ENCODE measurements at regions not wholly inside any gene's neighbourhood (a gene's known extent, or its start where the extent isn't known, plus 50 kb on each side); places are given as distances from the start of the nearest gene placed in this dataset.

- no peak for DNase-seq (ENCODE audit: low spot score)
Measured at GRCh38 chr1:229027622-229028182, 243.2 kb upstream of the RAB4A start.

- no peak for DNase-seq (ENCODE audit: low spot score)
Measured at GRCh38 chr1:229028544-229028943, 242.4 kb upstream of the RAB4A start.

GRCh38 chr1:229028987-229029878, 241.7 kb upstream of the RAB4A start:
- no peak for DNase-seq (ENCODE audit: low spot score)

- DNase-seq (ENCODE audit: low spot score) = no peak
Measured at GRCh38 chr1:229029879-229030235, 241.1 kb upstream of the RAB4A start.

GRCh38 chr1:229030630-229031029, 240.3 kb upstream of the RAB4A start:
- no peak for DNase-seq (ENCODE audit: low spot score)

- DNase-seq (ENCODE audit: low spot score) = no peak
Measured at GRCh38 chr1:229031061-229031460, 239.8 kb upstream of the RAB4A start.

GRCh38 chr1:229031481-229032341, 239.2 kb upstream of the RAB4A start:
- DNase-seq (ENCODE audit: low spot score) = no peak

GRCh38 chr1:229032375-229032774, 238.5 kb upstream of the RAB4A start:
- no peak for DNase-seq (ENCODE audit: low spot score)

- DNase-seq (ENCODE audit: low spot score) = no peak
Measured at GRCh38 chr1:229033480-229033879, 237.4 kb upstream of the RAB4A start.

GRCh38 chr1:229034342-229034741, 236.6 kb upstream of the RAB4A start:
- no peak for DNase-seq (ENCODE audit: low spot score)

GRCh38 chr1:229035054-229035747, 235.7 kb upstream of the RAB4A start:
- DNase-seq (ENCODE audit: low spot score) = no peak

- no peak for DNase-seq (ENCODE audit: low spot score)
Measured at GRCh38 chr1:229035748-229036082, 235.2 kb upstream of the RAB4A start.

GRCh38 chr1:229037806-229038405, 233.0 kb upstream of the RAB4A start:
- no peak for DNase-seq (ENCODE audit: low spot score)

GRCh38 chr1:229040630-229041358, 230.1 kb upstream of the RAB4A start:
- DNase-seq (ENCODE audit: low spot score) = no peak

- DNase-seq (ENCODE audit: low spot score) = no peak
Measured at GRCh38 chr1:229041946-229042345, 229.0 kb upstream of the RAB4A start.

GRCh38 chr1:229042482-229042881, 228.4 kb upstream of the RAB4A start:
- no peak for DNase-seq (ENCODE audit: low spot score)

- DNase-seq (ENCODE audit: low spot score) = no peak
Measured at GRCh38 chr1:229043115-229043514, 227.8 kb upstream of the RAB4A start.

- no peak for DNase-seq (ENCODE audit: low spot score)
Measured at GRCh38 chr1:229046251-229046853, 224.6 kb upstream of the RAB4A start.

- no peak for DNase-seq (ENCODE audit: low spot score)
Measured at GRCh38 chr1:229047161-229047839, 223.6 kb upstream of the RAB4A start.

Measured in mesenteric fat pad (tissue), 1 donor.